ENCODE measurements at regions not wholly inside any gene's neighbourhood (a gene's known extent, or its start where the extent isn't known, plus 50 kb on each side); places are given as distances from the start of the nearest gene placed in this dataset.

DNA sequence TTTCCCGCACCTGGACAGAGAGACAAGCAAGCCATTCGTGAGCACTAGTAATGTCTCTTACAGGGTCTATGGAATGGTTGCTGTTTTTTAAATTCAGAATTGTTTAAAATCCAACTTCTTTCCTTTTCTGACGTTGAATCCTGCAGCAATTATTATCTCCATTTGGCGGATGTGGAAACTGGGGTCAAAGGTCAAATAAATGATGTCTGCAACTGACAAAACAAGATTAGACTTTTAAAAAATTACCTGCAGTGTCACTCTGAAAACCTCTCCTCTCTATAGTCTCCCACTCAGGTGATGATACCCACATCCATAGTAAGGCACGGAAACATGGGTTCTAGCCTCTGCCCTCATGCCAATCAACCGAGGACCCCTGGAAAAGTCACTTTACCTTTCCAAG is 142.7 kb upstream of the SMIM23 start:
- H3K36me3 ChIP-seq, result no peaks in the 10 kb centered on the region
- no peak for DNase-seq

DNA sequence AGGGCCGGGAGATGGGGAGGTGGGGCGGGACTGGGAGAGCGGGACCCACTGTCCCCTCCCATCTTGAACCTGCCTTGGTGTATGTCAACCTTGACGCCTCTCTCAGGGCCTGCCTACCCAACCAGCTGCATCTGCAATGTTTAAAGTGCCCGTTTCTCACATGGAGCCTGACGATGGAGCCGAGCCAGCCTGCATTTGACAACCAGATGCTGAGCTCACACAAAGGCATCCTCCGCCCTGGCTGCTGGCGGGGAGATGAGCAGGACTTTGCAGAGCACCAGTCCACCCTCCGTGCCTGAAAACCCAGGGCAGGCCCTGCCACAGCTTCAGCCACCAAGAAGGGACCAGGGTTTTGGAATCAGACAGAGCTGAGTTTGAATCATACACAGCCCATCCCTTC is 141.1 kb upstream of the SMIM23 start:
- H3K36me3 ChIP-seq, result no peaks in the 10 kb centered on the region
- DNase-seq, result no peak

More for the DNA sequence above, 142.7 kb upstream of the SMIM23 start:
- no peaks in the 10 kb centered on the region for H3K9me3 ChIP-seq
- no peaks in the 10 kb centered on the region for H3K27me3 ChIP-seq
- H3K4me3 ChIP-seq, result no peak overlapping the region

DNA sequence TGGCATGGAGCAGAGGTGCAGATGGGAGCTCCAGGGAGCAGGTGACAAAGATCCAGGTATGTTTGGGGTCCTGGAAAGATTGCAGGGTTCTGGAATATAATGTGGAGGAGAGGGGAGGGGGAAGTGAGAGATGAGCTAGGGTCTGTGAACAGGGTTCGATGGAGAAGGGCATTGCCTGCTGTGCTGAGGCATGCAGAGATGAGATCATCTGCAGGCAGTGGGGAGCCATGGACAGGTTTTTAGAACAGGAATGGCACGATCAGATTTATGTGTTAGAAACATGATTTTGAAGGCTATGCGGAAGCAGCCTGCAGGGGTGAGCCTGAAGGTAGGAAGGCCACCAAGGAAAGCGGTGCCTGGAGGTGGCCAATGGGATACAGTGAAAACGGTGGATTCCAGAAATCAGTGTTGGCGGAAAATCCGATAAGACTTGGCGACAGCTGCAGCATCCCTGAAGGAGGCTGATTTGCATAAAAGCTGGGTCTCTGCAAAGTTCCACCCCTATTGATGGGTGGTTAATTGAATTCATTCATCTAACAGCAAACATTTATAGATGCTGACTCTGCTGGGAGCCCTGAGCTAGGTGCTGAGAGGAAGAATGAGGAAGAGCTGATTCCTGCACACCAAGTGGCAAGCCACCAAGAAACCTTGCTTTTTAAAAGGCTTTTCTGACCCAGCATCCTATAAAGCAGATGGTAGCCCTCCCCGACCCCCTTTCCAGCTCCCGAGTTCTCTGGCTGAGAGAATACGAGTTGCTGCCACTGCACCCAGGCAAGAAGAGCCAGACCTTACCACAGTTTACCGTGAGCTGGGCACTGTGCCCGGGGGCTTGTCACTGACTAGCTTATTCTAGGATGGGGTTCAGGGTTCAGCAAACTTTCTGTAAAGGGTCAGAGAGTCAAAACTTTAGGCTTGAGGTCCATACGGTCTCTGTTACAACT is 139.2 kb upstream of the SMIM23 start:
- Histone ChIP-seq H3K27me3 (no peaks in the 10 kb centered on the region), H3K36me3 (no peaks in the 10 kb centered on the region), H3K9me3 (no peaks in the 10 kb centered on the region), H3K4me3 (no peak overlapping the region)
- peak; percentile 44 for DNase-seq

More for the DNA sequence above, 141.1 kb upstream of the SMIM23 start:
- H3K9me3 ChIP-seq, result no peaks in the 10 kb centered on the region
- no peaks in the 10 kb centered on the region for H3K27me3 ChIP-seq
- H3K4me3 ChIP-seq, result no peak overlapping the region

DNA sequence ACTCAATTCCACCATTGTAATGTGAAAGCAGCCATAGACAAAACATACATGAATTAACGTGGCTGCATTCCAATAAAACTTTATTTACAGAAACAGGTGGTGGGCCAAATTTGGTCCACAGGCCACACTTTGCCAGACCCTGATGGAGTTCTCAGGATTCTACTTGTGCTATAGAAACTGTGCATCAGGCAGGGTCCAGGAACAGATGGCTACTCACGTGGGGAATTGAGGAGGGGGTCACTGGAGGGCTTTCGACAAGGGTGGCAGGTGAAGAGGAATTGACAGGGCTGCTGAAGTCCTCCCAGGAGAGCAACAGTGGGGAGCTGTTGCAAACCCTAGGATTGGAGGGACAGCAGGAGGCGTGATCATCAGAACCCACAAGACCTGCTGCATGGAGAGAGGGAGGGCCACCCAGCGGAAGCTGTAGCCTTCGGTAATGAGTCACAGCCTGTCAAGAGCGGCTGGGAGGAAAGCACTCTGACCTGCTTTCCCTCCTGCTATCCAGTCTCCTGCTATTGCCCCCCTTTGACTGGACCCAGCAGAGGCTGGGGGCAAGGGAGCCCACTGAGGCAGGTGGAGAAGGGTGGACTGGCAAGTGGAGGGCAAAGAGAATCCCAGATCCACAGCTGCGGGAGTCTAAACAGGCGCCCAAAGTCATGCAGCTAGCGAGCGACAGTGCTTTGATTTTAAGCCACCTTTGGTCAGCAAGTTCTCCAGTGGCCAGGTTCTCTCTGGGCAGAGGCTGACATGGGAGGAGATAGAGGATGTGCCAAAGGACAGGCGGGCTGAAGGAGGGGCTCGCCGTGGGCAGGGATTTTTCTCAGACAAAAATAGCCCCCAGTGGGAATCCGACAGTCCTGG is 138.3 kb upstream of the SMIM23 start:
- DNase-seq, result peak; percentile 83
- Histone ChIP-seq H3K36me3 (no peaks in the 10 kb centered on the region), H3K27me3 (no peaks in the 10 kb centered on the region), H3K4me3 (no peak overlapping the region), H3K9me3 (no peaks in the 10 kb centered on the region)

DNA sequence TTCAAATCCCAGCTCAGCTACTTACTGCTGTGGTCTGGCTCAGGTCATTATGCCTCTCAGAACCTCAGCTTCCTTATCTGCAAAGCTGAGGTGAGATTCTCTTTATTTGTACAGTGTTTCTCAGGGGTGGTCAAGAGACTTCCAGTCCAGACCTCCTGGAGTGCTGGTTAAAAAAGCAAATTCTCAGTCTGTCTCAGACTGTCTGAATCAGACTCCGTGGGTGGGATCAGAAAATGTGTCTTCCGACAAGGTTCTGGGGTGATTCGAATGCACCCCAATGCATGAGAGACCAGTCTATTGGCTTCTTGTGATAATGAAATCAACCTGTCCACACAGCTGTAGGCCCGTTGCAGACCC is 137.7 kb upstream of the SMIM23 start:
- no peaks in the 10 kb centered on the region for H3K27me3 ChIP-seq
- DNase-seq, result no peak
- peaks cover 2% of the 10 kb centered on the region; the same call in 1 of the 2 replicates for H3K9me3 ChIP-seq
- no peaks in the 10 kb centered on the region for H3K36me3 ChIP-seq
- H3K4me3 ChIP-seq, result no peak overlapping the region

DNA sequence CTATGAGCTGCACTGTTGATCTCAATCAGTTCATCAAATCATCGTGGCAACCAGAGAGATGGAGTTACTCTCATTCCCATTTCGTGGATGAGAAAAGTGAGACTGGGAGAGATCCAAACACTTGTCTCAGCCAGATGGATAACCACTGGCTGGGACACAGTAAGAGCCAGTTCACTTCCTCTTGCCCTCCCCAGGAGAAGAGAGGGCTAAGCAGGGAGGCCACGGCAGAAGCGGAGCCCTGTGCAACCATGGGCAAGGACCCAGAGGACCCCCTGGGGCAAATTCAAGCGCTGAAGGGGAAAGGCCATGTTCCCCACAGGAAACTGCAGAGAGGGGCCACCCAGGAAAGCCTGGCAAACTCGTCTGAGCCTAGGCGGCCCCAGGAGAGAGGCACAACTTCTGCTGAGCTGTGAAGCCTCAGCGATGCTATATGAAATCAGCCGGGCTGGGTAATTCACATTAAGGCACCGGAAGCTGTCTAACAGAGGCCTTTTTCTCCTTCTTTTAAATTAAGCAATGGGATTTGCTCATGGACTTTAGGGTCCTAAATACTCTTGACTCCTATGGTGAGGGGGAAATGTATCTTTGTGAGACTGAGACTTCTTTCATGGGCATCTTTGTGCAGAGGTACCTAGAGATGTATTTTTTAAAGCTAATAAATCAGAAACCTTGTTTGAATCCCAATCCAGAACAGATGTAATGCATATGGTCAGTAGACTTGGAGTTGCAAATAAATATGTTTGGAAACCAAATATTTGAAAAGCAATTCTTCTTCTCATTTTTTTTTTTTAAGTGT is 137.1 kb upstream of the SMIM23 start:
- no peak for DNase-seq
- H3K36me3 ChIP-seq, result no peaks in the 10 kb centered on the region
- no peak overlapping the region for H3K4me3 ChIP-seq
- peaks cover 7% of the 10 kb centered on the region for H3K9me3 ChIP-seq
- no peaks in the 10 kb centered on the region for H3K27me3 ChIP-seq

DNA sequence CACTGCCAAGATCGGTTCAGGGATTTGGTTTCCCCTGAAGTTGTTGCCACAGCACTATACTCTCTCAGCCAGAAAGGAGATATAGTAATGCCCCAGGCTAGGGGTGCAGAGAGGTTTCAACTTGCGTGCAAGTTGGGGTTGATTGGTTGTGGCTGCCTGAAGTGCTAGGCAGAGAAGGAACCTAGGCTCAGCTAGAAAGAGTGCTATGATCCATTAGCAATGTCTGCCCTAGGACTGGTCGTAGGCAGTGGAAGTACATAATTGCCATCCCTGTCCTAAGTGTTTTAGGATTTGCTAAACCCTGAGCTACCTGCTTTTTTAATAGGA is 136.6 kb upstream of the SMIM23 start:
- no peak for DNase-seq
- H3K9me3 ChIP-seq, result peaks cover 9% of the 10 kb centered on the region
- no peak overlapping the region for H3K4me3 ChIP-seq
- no peaks in the 10 kb centered on the region for H3K36me3 ChIP-seq
- H3K27me3 ChIP-seq, result no peaks in the 10 kb centered on the region

DNA sequence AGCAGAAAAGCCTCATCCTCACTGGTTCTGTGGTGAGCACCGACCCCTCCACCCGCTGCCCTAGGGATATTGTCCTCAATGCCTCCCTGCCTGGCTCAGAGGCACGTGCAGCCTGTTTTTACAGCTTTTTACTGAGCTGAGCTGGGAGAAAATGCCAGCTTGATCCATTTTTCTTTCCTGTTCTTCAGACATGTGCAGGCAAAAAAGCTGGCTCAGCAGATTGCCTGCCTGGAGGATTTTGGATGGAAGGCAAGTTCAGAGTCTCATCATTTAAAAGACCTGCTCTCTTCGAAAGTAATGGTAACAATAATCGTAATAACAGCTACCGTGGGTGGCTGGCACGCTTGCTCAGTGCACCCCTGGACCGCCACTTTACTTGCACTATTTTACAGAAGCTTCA is 135.0 kb upstream of the SMIM23 start:
- Histone ChIP-seq H3K9me3 (peaks cover 9% of the 10 kb centered on the region), H3K36me3 (no peaks in the 10 kb centered on the region), H3K27me3 (no peaks in the 10 kb centered on the region), H3K4me3 (no peak overlapping the region)
- no peak for DNase-seq

DNA sequence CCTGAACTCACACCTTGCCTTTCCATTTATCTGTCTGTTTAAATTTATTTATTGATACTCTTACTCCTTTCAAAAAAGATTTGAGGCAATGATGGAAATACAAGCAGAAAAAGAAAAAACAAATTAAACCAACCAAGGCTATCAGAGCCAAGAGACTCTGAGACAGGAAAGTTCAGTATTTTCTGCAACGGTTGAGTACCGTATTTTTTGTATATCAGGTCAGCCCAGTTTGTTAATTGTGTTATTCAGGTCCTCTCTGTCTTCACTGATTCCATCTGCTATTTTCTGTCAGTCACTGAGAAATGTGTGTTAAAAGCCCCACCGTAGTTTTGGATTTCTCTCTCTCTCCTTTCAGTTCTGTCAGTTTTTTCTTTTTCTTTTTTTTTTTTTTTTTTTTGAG is 134.5 kb upstream of the SMIM23 start:
- DNase-seq, result no peak
- Histone ChIP-seq H3K4me3 (no peak overlapping the region), H3K27me3 (no peaks in the 10 kb centered on the region), H3K9me3 (peaks cover 9% of the 10 kb centered on the region), H3K36me3 (no peaks in the 10 kb centered on the region)

DNA sequence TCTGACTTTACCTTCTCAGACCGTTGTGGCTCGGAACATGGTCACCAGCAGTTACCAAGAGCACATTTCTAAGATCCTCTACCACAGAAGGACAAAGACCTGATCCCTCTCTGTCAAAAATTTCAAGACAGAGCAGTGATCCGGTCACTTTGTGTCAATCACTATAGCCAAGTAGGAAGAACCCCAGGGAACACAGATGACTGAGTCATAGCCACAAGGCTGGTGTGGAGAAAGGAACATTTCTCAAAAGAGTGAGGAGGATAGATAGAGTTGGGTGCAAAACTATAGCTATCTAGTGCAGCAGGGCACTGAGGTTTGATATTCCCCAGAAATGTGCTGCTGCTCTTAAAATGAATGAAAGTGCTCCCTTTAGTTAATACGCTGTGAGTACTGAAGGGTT is 130.7 kb upstream of the SMIM23 start:
- Histone ChIP-seq H3K9me3 (peaks cover 9% of the 10 kb centered on the region), H3K27me3 (no peaks in the 10 kb centered on the region), H3K4me3 (no peak overlapping the region), H3K36me3 (no peaks in the 10 kb centered on the region)
- no peak for DNase-seq

DNA sequence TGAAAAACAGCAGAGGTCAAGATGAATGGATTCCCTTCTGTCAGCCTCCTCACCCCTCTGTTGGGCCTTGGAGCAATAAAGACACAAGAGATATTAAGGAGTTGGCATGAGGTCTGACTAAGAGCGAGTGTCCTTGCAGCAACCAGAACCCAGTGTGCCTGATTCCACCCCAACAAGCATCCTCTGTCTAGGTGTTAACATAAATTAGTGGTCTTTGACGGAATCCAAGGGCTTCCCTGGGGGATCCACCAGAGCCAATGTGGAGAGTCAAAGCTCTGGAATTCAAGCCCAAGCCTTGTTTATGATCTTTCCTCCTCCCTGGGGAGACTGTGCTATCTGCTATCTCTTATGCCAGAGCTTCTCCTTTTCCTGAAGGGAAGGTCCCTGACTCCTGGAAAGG is 128.1 kb upstream of the SMIM23 start:
- no peaks in the 10 kb centered on the region for H3K27me3 ChIP-seq
- H3K9me3 ChIP-seq, result peaks cover 8% of the 10 kb centered on the region
- DNase-seq, result no peak
- H3K36me3 ChIP-seq, result no peaks in the 10 kb centered on the region
- H3K4me3 ChIP-seq, result no peak overlapping the region

DNA sequence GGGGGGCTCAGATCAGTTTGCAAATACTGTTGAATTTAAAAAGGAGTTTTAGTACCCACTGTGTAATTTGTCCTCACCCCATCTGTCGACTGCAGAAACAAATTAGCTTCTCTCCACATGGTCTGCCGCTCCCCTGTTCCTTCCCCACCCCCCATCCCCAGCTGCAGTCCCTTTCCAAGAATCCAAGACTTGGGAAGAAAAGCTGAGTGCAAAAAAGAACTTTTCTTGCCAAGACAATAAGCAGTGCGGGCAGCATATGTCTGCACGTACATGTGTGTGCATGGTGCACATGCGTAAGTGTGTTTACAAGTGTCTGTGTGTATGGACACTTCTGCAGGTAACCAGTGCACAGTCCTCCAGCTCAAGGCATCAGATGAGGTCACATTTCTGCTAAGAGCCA is 125.7 kb upstream of the SMIM23 start:
- no peak overlapping the region for H3K4me3 ChIP-seq
- no peak for DNase-seq
- no peaks in the 10 kb centered on the region for H3K9me3 ChIP-seq
- no peaks in the 10 kb centered on the region for H3K27me3 ChIP-seq
- H3K36me3 ChIP-seq, result no peaks in the 10 kb centered on the region

DNA sequence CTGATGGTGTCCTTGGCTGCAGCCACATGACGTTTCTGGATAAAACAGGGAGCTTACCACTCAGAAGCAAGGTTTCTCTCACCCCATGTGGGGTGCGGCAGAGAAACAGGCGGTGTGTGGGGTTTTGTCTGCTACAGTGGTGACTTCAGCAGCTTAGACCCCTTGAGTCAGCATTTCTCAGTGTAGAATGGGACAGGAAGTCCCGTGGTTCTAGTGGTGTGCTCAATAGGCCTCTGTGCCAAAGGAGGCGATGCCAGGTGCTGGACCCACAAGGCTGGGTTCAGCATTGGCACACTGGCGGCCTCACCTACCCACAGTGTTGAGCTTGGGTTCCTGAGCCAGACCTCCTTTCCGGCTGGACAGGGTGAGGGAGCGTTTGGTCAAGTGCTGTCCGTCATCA is 125.2 kb upstream of the SMIM23 start:
- no peaks in the 10 kb centered on the region for H3K36me3 ChIP-seq
- no peaks in the 10 kb centered on the region for H3K27me3 ChIP-seq
- H3K9me3 ChIP-seq, result no peaks in the 10 kb centered on the region
- no peak overlapping the region for H3K4me3 ChIP-seq
- DNase-seq, result no peak

DNA sequence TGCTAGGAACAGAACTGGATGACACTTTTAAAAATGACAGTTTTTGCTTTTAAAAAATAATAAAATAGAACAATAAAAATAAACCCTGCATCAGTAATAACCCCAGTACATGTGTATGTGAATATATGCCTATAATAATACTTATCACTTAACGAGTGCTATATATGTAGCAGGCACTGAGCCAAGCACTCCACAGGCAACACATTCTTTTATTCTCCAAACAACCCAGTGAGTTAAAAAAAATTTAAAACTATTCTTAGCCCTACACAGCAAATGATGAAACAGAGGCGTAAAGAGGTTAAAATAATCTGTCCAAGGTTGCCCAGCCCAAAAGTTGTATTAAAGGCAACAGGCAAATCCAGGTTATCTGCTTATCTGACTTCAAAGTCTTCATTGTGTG is 124.5 kb upstream of the SMIM23 start:
- Histone ChIP-seq H3K4me3 (no peak overlapping the region), H3K36me3 (no peaks in the 10 kb centered on the region), H3K27me3 (no peaks in the 10 kb centered on the region), H3K9me3 (no peaks in the 10 kb centered on the region)
- no peak for DNase-seq

DNA sequence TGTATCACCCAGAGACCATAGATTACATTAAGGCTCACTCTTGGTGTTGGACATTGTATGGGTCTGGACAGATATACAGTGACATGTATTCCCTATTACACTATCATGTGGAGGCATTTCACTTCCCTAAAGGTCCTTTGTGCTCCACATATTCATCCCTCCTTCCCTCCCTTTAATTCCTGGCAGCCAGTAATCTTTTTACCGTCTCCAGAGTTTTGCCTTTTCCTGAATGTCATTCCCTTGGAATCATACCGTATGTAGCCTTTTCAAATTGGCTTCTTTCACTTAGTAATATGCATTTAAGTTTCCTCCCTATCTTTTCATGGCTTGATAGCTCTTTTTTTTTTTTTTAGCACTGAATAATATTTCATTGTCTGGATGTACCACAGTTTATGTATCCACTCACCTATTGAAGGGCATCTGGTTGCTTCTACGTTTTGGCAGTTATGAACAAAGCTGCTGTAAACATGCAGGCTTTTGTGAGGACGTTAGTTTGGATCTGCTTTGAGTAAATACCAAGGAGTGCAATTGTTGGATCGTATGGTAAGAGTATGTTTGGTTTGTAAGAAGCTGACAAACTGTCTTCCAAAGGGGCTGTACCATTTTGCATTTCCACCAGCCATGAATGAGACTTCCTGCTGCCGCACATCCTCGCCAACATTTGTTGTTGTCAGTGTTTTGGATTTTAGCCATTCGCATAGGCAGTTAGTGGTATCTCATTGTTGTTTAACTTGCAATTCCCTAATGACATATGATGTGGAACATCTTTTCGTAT is 122.1 kb upstream of the SMIM23 start:
- no peak for DNase-seq
- no peaks in the 10 kb centered on the region for H3K36me3 ChIP-seq
- no peaks in the 10 kb centered on the region for H3K27me3 ChIP-seq
- H3K4me3 ChIP-seq, result no peak overlapping the region
- no peaks in the 10 kb centered on the region for H3K9me3 ChIP-seq

DNA sequence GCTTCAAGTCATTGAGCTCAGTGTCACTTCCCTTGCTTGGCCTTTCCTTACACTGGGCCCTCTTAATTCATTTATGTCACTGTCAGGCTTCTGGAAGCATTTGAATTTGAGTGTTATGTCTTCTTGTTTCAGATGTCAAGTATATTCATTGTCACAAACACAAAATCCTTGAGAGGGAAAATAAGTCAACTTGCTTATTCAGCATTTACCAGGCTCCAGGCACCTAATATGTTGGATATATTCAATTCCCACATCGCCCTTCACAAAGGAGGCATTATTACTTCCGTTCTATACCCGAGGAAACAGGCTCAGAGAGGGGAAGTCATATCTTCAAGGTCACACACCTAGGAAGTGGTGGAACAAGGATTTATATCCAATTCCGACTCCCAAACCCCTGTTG is 121.1 kb upstream of the SMIM23 start:
- H3K4me3 ChIP-seq, result no peak overlapping the region
- no peaks in the 10 kb centered on the region for H3K9me3 ChIP-seq
- no peaks in the 10 kb centered on the region for H3K27me3 ChIP-seq
- no peak for DNase-seq
- H3K36me3 ChIP-seq, result no peaks in the 10 kb centered on the region
